Cardiac muscle cell (in vitro differentiated cells and primary cell): ENCODE measurements at regions not wholly inside any gene's neighbourhood (a gene's known extent, or its start where the extent isn't known, plus 50 kb on each side); places are given as distances from the start of the nearest gene placed in this dataset.

Experiments
- DNase-seq, 2 donors: peaks; one replicate each; pipeline versions ENCODE4 v3.0.0 to v3.0.0-alpha.2; 2010 to 2017; ENCODE audit warnings: low read depth in 1 of 2, low spot score in 1 of 2
- H3K27ac ChIP-seq: fragments of 200-600 bp; sonication (generic); 2 replicates; pipeline ENCODE4 v1.5.1; 2016
- H3K27me3 ChIP-seq: fragments of 200-600 bp; sonication (generic); 2 replicates; pipeline ENCODE4 v1.6.0; 2016; ENCODE audit warnings: control low read depth
- H3K36me3 ChIP-seq: fragments of 200-600 bp; sonication (generic); 2 replicates; pipeline ENCODE4 v1.5.1; 2016; ENCODE audit warnings: control low read depth
- H3K4me1 ChIP-seq: fragments of 200-600 bp; sonication (generic); 2 replicates; pipeline ENCODE4 v1.8.1; 2017; ENCODE audit warnings: low read depth, mild to moderate bottlenecking, mixed run types
- H3K4me3 ChIP-seq: fragments of 200-600 bp; sonication (generic); 2 replicates; pipeline ENCODE4 v1.5.1; 2016; ENCODE audit warnings: mild to moderate bottlenecking
- H3K9me3 ChIP-seq: fragments of 200-600 bp; sonication (generic); 2 replicates; pipeline ENCODE4 v1.5.1; 2017; ENCODE audit warnings: low read depth, mild to moderate bottlenecking, control low read depth
- TF ChIP-seq, protein P1 (sequence below): IDR thresholded peaks from 2 replicates; pipeline ENCODE4 v1.5.1; 2012; ENCODE audit warnings: low read depth, mild to moderate bottlenecking, low read length

DNA sequence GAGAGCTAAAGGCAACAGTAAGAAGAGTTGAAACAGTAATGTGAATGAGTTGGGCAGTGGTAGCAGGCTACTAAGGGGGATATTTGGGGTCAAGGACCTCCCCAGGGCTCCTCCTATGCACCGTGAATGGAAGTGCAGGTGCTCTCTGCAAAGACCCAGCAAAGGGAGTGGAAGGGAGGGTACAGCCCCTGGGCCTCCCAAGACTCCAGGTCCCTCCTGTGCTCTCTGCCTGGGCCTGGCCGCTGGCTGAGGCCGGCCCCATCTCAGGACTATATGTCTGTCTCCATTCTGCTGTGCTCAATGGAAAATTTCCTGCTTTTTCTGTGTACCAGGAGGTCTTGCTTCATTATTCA lies 372.1 kb upstream of the MKI67 start:
- H3K4me3 ChIP-seq: no peak overlapping the region
- H3K27ac ChIP-seq: no peak overlapping the region
- H3K4me1 ChIP-seq: no peaks in the 10 kb centered on the region
- H3K27me3 ChIP-seq: peaks cover 7% of the 10 kb centered on the region
- TF ChIP-seq, protein P1, sequence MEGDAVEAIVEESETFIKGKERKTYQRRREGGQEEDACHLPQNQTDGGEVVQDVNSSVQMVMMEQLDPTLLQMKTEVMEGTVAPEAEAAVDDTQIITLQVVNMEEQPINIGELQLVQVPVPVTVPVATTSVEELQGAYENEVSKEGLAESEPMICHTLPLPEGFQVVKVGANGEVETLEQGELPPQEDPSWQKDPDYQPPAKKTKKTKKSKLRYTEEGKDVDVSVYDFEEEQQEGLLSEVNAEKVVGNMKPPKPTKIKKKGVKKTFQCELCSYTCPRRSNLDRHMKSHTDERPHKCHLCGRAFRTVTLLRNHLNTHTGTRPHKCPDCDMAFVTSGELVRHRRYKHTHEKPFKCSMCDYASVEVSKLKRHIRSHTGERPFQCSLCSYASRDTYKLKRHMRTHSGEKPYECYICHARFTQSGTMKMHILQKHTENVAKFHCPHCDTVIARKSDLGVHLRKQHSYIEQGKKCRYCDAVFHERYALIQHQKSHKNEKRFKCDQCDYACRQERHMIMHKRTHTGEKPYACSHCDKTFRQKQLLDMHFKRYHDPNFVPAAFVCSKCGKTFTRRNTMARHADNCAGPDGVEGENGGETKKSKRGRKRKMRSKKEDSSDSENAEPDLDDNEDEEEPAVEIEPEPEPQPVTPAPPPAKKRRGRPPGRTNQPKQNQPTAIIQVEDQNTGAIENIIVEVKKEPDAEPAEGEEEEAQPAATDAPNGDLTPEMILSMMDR: no peak
- no peaks in the 10 kb centered on the region for H3K9me3 ChIP-seq
- H3K36me3 ChIP-seq: no peaks in the 10 kb centered on the region
- DNase-seq: no peak

DNA sequence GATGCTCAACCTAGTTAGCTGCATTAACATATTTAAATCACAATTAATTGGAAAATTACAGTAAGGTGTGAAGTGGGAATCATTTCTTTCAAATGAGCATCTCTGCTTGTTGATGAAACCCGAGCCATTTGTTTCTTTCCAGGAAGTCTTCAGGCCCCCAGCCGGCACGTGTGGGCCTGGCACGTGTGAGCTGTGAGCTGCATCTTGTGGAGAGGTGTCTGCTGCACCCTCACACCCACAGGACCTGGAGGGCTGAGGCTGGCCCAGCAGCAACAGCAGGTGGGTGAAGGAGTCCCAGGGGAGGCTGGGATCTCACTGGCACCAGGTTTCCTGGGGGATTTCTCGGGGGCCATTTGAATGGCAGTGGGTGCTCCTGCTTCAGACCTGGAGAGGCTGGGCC lies 372.5 kb upstream of the MKI67 start:
- TF ChIP-seq, protein P1: no peak
- Histone ChIP-seq H3K27me3 (peaks cover 3% of the 10 kb centered on the region), H3K27ac (no peak overlapping the region), H3K36me3 (no peaks in the 10 kb centered on the region), H3K4me3 (no peak overlapping the region), H3K4me1 (no peaks in the 10 kb centered on the region), H3K9me3 (no peaks in the 10 kb centered on the region)
- DNase-seq: no peak

- DNase-seq: no peak
- TF ChIP-seq, protein P1: no peak
- no peaks in the 10 kb centered on the region for H3K36me3 ChIP-seq
These were observed 373.3 kb upstream of the MKI67 start for GRCh38 chr10:128499486-128499885.

GRCh38 chr10:128499956-128500355 lies 373.7 kb upstream of the MKI67 start:
- DNase-seq: no peak

More at GRCh38 chr10:128499486-128499885, 373.3 kb upstream of the MKI67 start:
- Histone ChIP-seq H3K27ac (no peak overlapping the region), H3K4me1 (no peaks in the 10 kb centered on the region), H3K27me3 (no peaks in the 10 kb centered on the region), H3K9me3 (no peaks in the 10 kb centered on the region), H3K4me3 (no peak overlapping the region)

GRCh38 chr10:128500642-128501041 lies 374.4 kb upstream of the MKI67 start:
- no peaks in the 10 kb centered on the region for H3K36me3 ChIP-seq
- H3K9me3 ChIP-seq: no peaks in the 10 kb centered on the region
- DNase-seq: no peak
- TF ChIP-seq, protein P1: no peak
- H3K4me3 ChIP-seq: no peak overlapping the region
- no peak overlapping the region for H3K27ac ChIP-seq
- H3K4me1 ChIP-seq: no peaks in the 10 kb centered on the region
- H3K27me3 ChIP-seq: no peaks in the 10 kb centered on the region

More at GRCh38 chr10:128499956-128500355, 373.7 kb upstream of the MKI67 start:
- TF ChIP-seq, protein P1: no peak
- Histone ChIP-seq H3K9me3 (no peaks in the 10 kb centered on the region), H3K4me3 (no peak overlapping the region), H3K27ac (no peak overlapping the region), H3K4me1 (no peaks in the 10 kb centered on the region), H3K36me3 (no peaks in the 10 kb centered on the region), H3K27me3 (no peaks in the 10 kb centered on the region)

GRCh38 chr10:128505346-128505745 lies 379.1 kb upstream of the MKI67 start:
- TF ChIP-seq, protein P1: no peak
- H3K9me3 ChIP-seq: no peaks in the 10 kb centered on the region
- no peak overlapping the region for H3K4me3 ChIP-seq
- H3K36me3 ChIP-seq: no peaks in the 10 kb centered on the region
- DNase-seq: no peak
- H3K27ac ChIP-seq: no peak overlapping the region
- H3K4me1 ChIP-seq: no peaks in the 10 kb centered on the region
- H3K27me3 ChIP-seq: no peaks in the 10 kb centered on the region
